IPS-20b (cell line): ENCODE measurements at regions not wholly inside any gene's neighbourhood (a gene's known extent, or its start where the extent isn't known, plus 50 kb on each side); places are given as distances from the start of the nearest gene placed in this dataset.
"Not testable (repeated sequence)": the region's sequence is repeated elsewhere in the genome, so short reads cannot be mapped to it uniquely, and the experiment has no call there.

Experiments used
- H3K27ac ChIP-seq: one replicate; pipeline ENCODE4 v1.5.1; 2013; ENCODE audit warnings: low read length
- H3K27me3 ChIP-seq: 2 replicates; pipeline ENCODE4 v1.6.1; 2013; ENCODE audit warnings: mild to moderate bottlenecking, low read length, inconsistent platforms; ENCODE audit not compliant: insufficient read depth
- H3K36me3 ChIP-seq: 2 replicates; pipeline ENCODE4 v1.6.1; 2013; ENCODE audit warnings: low read depth, mild to moderate bottlenecking, inconsistent platforms, low read length, moderate library complexity; ENCODE audit not compliant: insufficient read depth
- H3K4me1 ChIP-seq: 2 replicates; pipeline ENCODE4 v1.6.1; 2013; ENCODE audit warnings: mild to moderate bottlenecking, control low read depth, inconsistent platforms, low read length, moderate library complexity; ENCODE audit not compliant: insufficient read depth
- H3K4me3 ChIP-seq: 2 replicates; pipeline ENCODE4 v1.5.1; 2013; ENCODE audit warnings: mild to moderate bottlenecking, low read length, inconsistent platforms
- H3K9ac ChIP-seq: 2 replicates; pipeline ENCODE4 v1.6.1; 2013; ENCODE audit warnings: low read depth, mild to moderate bottlenecking, inconsistent platforms, low read length, moderate library complexity
- H3K9me3 ChIP-seq: 2 replicates; pipeline ENCODE4 v1.6.1; 2013; ENCODE audit warnings: mild to moderate bottlenecking, low read depth, low read length, inconsistent platforms; ENCODE audit not compliant: insufficient read depth

DNA sequence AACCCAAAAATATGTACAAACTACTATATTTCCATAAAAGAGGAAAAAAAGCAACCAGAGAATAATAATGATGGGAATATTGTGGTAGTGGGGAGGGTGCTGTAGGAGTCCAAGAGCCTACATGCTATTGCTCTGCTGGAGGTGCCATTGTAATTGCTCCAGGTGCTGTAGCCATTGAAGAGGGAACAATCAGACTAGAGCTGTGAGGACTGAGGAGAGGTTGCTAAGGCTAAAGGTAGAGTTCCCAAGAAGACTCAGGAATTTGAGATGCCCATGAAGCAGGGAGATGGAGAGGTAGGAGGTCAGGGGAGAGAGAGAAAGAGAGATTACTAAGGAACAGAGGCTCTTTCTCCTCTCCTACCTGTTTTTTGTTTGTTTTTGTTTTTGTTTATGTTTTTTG lies 394.0 kb downstream of the DMRTA1 start:
- Histone ChIP-seq H3K27ac (no peak overlapping the region), H3K4me3 (no peak overlapping the region), H3K4me1 (no peaks in the 10 kb centered on the region), H3K36me3 (no peaks in the 10 kb centered on the region), H3K9ac (no peak overlapping the region), H3K27me3 (no peaks in the 10 kb centered on the region), H3K9me3 (peaks cover 21% of the 10 kb centered on the region)

- H3K27me3 ChIP-seq, H3K4me3 ChIP-seq, H3K36me3 ChIP-seq, H3K27ac ChIP-seq, H3K9ac ChIP-seq, H3K4me1 ChIP-seq: not testable (repeated sequence)
- peaks cover 44% of the 10 kb centered on the region for H3K9me3 ChIP-seq
These were observed 398.6 kb downstream of the DMRTA1 start for GRCh38 chr9:22845243-22845642.

DNA sequence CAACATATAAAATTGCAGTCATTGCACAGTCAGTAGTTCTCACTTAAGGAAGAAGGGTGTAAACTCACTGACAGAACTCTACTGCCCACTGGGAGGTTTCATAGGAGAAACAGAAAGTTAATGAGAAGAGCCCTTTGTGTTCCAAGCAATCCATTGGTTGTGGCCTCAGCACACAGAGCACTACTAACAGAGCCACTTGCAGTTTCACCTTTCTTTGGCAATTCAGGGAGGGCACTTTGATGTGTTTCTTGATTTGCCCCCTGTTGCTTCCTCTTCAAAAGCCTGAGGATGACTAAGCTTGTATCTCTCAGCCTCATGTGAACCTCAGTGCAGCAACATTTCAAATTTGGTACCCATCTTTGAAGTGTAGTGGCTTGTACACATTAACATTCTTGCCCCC lies 409.4 kb downstream of the DMRTA1 start:
- Histone ChIP-seq H3K27me3 (no peaks in the 10 kb centered on the region), H3K9ac (no peak overlapping the region), H3K4me1 (no peaks in the 10 kb centered on the region; the same call in 1 of the 2 replicates), H3K36me3 (no peaks in the 10 kb centered on the region), H3K9me3 (no peaks in the 10 kb centered on the region), H3K4me3 (no peak overlapping the region), H3K27ac (no peak overlapping the region)

- H3K27ac ChIP-seq = no peak overlapping the region
These were observed 410.7 kb downstream of the DMRTA1 start for GRCh38 chr9:22857316-22857715.

DNA sequence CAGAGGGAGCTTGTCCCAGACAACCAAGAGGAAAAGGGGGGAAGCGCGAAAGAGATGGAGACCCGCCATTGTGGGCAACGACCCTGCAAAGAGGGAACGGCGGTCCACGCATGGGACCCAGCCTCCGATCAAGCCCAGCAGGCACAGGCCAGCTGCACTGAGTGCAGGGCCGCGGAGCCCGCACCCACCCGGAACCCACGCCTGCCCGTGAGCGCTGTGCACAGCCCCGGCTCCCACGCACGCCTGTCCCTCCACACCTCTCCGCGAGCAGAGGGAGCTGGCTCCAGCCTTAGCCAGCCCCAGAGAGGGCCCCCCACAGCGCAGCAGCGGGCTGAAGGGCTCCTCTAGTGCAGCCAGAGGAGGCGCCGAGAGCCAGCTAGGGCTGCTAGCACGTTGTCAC lies 416.5 kb downstream of the DMRTA1 start:
- Histone ChIP-seq H3K27ac (no peak overlapping the region), H3K9ac (no peak overlapping the region), H3K9me3 (no peaks in the 10 kb centered on the region), H3K27me3 (no peaks in the 10 kb centered on the region), H3K4me3 (no peak overlapping the region), H3K4me1 (no peaks in the 10 kb centered on the region), H3K36me3 (no peaks in the 10 kb centered on the region)

More at GRCh38 chr9:22857316-22857715, 410.7 kb downstream of the DMRTA1 start:
- Histone ChIP-seq H3K9me3 (no peaks in the 10 kb centered on the region), H3K4me3 (no peak overlapping the region), H3K36me3 (no peaks in the 10 kb centered on the region), H3K27me3 (no peaks in the 10 kb centered on the region), H3K4me1 (no peaks in the 10 kb centered on the region; the same call in 1 of the 2 replicates), H3K9ac (no peak overlapping the region)

DNA sequence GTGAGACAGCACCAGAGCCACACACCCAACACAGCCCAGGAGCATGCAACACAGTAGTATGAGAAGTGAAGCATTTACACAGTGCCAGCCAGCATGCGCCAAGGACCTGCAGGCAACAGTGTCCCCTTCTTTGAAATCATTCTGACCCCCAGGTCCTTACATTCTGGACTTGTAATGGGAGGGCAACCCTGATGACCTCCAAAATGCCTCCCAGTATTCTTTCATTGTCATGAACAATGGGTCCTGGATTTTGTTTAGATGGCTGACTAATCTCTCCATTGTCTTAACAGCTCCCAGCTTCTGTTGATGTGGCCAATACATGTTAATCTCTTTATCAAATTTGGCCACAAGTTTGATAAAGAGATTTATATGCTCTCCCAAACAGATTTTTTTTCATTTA lies 417.1 kb downstream of the DMRTA1 start:
- no peaks in the 10 kb centered on the region for H3K27me3 ChIP-seq
- no peak overlapping the region for H3K4me3 ChIP-seq
- no peak overlapping the region for H3K9ac ChIP-seq
- no peaks in the 10 kb centered on the region for H3K36me3 ChIP-seq
- no peaks in the 10 kb centered on the region for H3K9me3 ChIP-seq
- no peak overlapping the region for H3K27ac ChIP-seq
- H3K4me1 ChIP-seq = no peaks in the 10 kb centered on the region

DNA sequence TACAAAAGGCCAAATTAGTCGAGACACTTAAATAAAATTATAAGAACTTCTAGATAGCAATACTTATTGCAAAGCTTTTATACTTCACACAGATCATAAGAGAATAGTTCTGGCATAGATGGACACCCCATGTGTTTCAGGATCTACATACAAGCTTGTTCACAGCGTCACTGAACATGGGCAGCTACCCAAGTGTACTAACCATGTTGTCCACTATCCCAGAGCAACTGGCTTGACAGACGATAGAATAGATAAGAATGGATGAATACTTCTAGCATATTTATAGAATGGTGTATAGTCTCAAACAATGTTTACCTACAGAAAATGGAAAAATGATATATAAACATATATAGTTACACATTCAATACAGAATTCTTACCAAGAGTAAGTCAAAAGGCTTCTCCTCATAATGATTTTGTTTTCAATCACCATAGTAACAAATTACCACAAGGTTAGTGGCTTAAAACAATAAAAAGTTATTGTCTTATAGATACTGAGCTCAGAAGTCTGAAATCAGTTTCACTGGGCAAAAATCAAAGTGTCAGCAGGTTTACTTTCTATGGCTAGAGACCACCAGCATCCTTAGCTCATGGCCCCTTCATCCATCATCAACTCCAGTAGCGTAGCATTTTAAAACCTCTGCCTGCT lies 446.7 kb downstream of the DMRTA1 start:
- no peaks in the 10 kb centered on the region for H3K9me3 ChIP-seq
- H3K4me3 ChIP-seq = no peak overlapping the region
- no peaks in the 10 kb centered on the region for H3K27me3 ChIP-seq
- no peak overlapping the region for H3K27ac ChIP-seq
- no peak overlapping the region for H3K9ac ChIP-seq
- H3K4me1 ChIP-seq = no peaks in the 10 kb centered on the region
- H3K36me3 ChIP-seq = no peaks in the 10 kb centered on the region

GRCh38 chr9:22898591-22898990 lies 452.0 kb downstream of the DMRTA1 start:
- H3K36me3 ChIP-seq = no peaks in the 10 kb centered on the region
- H3K4me1 ChIP-seq = peaks cover 3% of the 10 kb centered on the region; the same call in 1 of the 2 replicates
- no peaks in the 10 kb centered on the region for H3K27me3 ChIP-seq
- no peak overlapping the region for H3K4me3 ChIP-seq
- H3K9me3 ChIP-seq = no peaks in the 10 kb centered on the region
- H3K9ac ChIP-seq = no peak overlapping the region
- H3K27ac ChIP-seq = no peak overlapping the region

GRCh38 chr9:22911632-22912031 lies 465.0 kb downstream of the DMRTA1 start:
- no peaks in the 10 kb centered on the region for H3K9me3 ChIP-seq
- H3K27me3 ChIP-seq = no peaks in the 10 kb centered on the region
- H3K27ac ChIP-seq = no peak overlapping the region
- no peak overlapping the region for H3K9ac ChIP-seq
- peak overlapping the region; percentile 24; the same call in 1 of the 2 replicates for H3K4me3 ChIP-seq
- H3K4me1 ChIP-seq = peaks cover 29% of the 10 kb centered on the region
- no peaks in the 10 kb centered on the region for H3K36me3 ChIP-seq

- H3K27me3 ChIP-seq = no peaks in the 10 kb centered on the region
- no peaks in the 10 kb centered on the region for H3K36me3 ChIP-seq
- H3K4me3 ChIP-seq = no peak overlapping the region
- H3K9me3 ChIP-seq = no peaks in the 10 kb centered on the region
- no peak overlapping the region for H3K27ac ChIP-seq
- H3K4me1 ChIP-seq = peaks cover 29% of the 10 kb centered on the region
- H3K9ac ChIP-seq = no peak overlapping the region
These were observed 466.4 kb downstream of the DMRTA1 start for GRCh38 chr9:22913026-22913425.

GRCh38 chr9:22913518-22913917 lies 466.9 kb downstream of the DMRTA1 start:
- H3K27ac ChIP-seq = no peak overlapping the region
- H3K4me3 ChIP-seq = no peak overlapping the region
- H3K4me1 ChIP-seq = peaks cover 29% of the 10 kb centered on the region
- H3K9ac ChIP-seq = no peak overlapping the region
- H3K36me3 ChIP-seq = no peaks in the 10 kb centered on the region
- no peaks in the 10 kb centered on the region for H3K9me3 ChIP-seq
- H3K27me3 ChIP-seq = no peaks in the 10 kb centered on the region

DNA sequence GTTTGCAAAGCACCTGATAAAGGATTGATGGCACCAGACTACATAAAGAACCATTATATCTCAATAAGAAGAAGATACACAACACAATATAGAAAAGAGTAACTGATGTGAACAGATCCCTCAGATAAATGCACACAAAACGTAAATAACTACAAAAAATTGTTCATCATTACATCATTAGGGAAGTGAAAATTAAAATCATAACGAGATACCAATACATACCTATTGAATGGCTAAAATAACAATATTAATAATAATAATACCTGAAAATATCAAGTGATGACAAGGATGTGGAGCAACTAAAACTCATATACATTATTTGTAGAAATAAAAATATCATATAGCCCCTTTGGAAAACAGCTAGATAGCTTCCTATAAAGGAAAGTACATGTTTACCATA lies 469.5 kb downstream of the DMRTA1 start:
- H3K27me3 ChIP-seq = no peaks in the 10 kb centered on the region
- H3K4me3 ChIP-seq = no peak overlapping the region
- H3K36me3 ChIP-seq = no peaks in the 10 kb centered on the region
- no peak overlapping the region for H3K27ac ChIP-seq
- peaks cover 16% of the 10 kb centered on the region for H3K4me1 ChIP-seq
- H3K9ac ChIP-seq = no peak overlapping the region
- H3K9me3 ChIP-seq = no peaks in the 10 kb centered on the region
